A673 (cell line): ENCODE measurements at regions not wholly inside any gene's neighbourhood (a gene's known extent, or its start where the extent isn't known, plus 50 kb on each side); places are given as distances from the start of the nearest gene placed in this dataset.

ENCODE experiments used
- EZH2 ChIP-seq: fragments of 200-600 bp; sonication (generic); IDR thresholded peaks from 2 replicates; pipeline ENCODE4 v1.6.1; 2017; ENCODE audit warnings: borderline replicate concordance, low read depth, mild to moderate bottlenecking, mixed read lengths, antibody characterized with exemption, low read length; ENCODE audit not compliant: poor library complexity, severe bottlenecking
- TF ChIP-seq, protein P1 (sequence below): fragments of 300-800, 200-600 bp; sonication (generic); conservative IDR thresholded peaks from 2 replicates; pipeline ENCODE4 v1.5.1; 2017; ENCODE audit warnings: low read depth, mild to moderate bottlenecking, antibody characterized with exemption, low read length, moderate library complexity, mixed read lengths

DNA sequence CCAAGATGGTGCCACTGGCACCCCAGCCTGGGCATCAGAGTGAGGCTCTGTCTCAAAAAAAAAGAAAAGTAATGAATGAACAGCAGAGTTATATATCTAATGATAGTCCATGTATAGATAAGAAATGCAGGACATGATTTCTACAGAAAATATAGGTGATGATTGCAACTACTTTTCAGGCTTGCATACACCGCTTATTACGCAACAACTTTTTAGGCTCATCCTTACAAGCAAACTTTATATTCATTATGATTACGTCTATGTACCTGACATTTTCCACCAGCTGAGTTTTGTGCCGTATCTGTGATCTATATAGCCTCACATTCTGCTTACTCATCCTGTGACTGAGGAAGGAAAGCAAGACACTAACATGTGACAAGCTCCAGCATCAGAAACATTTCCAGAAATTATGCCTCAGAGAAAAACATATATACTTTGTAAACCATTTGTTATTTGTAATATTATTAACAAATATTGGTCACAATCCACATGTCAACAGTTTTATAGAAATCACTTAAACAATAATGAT lies 906.3 kb downstream of the ZPLD1 start:
- TF ChIP-seq, protein P1, sequence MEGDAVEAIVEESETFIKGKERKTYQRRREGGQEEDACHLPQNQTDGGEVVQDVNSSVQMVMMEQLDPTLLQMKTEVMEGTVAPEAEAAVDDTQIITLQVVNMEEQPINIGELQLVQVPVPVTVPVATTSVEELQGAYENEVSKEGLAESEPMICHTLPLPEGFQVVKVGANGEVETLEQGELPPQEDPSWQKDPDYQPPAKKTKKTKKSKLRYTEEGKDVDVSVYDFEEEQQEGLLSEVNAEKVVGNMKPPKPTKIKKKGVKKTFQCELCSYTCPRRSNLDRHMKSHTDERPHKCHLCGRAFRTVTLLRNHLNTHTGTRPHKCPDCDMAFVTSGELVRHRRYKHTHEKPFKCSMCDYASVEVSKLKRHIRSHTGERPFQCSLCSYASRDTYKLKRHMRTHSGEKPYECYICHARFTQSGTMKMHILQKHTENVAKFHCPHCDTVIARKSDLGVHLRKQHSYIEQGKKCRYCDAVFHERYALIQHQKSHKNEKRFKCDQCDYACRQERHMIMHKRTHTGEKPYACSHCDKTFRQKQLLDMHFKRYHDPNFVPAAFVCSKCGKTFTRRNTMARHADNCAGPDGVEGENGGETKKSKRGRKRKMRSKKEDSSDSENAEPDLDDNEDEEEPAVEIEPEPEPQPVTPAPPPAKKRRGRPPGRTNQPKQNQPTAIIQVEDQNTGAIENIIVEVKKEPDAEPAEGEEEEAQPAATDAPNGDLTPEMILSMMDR: no peak
- no peak for TF ChIP-seq EZH2
